Liver (tissue), 2 donors: ENCODE measurements at regions not wholly inside any gene's neighbourhood (a gene's known extent, or its start where the extent isn't known, plus 50 kb on each side); places are given as distances from the start of the nearest gene placed in this dataset.

ENCODE experiments used
- REST ChIP-seq: IDR thresholded peaks from 2 replicates; pipeline ENCODE4 v1.6.1; 2016; ENCODE audit warnings: antibody characterized with exemption, mild to moderate bottlenecking
- TF ChIP-seq, protein P1 (sequence below): fragments of 150-350 bp; IDR thresholded peaks from 2 replicates; pipeline ENCODE4 v1.5.1; 2017; ENCODE audit warnings: improper control_type of control experiment, low read depth, low read length; ENCODE audit not compliant: missing input control
- donor health status: healthy.

DNA sequence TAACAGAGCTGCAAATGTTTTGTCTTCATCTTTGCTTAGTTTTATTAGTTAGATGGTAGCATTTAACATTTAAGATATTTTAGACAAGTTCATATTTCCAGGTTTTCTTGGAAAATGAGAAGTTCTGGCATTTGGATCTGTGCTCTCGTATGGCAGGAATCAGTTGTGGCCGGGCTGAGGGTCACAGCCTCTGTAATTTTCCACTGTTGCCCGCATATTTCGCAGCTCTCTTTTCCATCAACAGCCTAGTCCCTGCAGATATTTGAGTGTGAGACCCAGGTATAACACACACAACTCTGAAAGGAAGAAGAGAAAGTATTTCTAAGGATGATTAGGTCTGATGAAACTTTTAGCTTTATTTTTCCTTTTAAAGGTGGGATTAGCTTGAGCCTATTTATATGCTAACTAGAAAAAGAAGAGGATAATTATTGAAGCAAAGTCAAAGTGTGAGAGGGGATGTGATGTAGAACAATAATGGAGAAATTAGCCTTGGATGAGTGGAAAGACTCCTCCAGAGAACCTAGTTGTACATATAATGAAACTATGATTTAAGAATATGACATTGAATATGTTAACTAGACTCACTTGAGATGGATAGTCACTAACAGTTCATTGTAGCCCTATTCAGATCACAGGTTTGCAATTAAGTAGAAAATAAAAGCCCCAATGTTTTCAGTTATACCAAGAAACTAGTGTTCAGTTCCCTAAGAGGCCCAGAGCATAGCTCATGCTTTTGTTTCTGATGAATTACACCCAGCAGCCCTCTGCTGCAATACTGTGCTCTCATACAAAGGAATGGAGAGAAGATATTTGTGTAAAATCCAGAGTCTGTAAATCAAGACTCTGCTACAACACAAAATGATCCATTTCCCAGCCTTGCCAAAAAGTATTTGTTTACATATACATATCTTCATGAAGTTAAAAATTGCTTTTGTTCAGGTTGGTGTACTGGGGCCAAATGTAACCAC, 158.4 kb downstream of the C12orf50 start:
- no peak for TF ChIP-seq REST
- TF ChIP-seq, protein P1, sequence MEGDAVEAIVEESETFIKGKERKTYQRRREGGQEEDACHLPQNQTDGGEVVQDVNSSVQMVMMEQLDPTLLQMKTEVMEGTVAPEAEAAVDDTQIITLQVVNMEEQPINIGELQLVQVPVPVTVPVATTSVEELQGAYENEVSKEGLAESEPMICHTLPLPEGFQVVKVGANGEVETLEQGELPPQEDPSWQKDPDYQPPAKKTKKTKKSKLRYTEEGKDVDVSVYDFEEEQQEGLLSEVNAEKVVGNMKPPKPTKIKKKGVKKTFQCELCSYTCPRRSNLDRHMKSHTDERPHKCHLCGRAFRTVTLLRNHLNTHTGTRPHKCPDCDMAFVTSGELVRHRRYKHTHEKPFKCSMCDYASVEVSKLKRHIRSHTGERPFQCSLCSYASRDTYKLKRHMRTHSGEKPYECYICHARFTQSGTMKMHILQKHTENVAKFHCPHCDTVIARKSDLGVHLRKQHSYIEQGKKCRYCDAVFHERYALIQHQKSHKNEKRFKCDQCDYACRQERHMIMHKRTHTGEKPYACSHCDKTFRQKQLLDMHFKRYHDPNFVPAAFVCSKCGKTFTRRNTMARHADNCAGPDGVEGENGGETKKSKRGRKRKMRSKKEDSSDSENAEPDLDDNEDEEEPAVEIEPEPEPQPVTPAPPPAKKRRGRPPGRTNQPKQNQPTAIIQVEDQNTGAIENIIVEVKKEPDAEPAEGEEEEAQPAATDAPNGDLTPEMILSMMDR: no peak
